ENCODE measurements at regions not wholly inside any gene's neighbourhood (a gene's known extent, or its start where the extent isn't known, plus 50 kb on each side); places are given as distances from the start of the nearest gene placed in this dataset.

DNA sequence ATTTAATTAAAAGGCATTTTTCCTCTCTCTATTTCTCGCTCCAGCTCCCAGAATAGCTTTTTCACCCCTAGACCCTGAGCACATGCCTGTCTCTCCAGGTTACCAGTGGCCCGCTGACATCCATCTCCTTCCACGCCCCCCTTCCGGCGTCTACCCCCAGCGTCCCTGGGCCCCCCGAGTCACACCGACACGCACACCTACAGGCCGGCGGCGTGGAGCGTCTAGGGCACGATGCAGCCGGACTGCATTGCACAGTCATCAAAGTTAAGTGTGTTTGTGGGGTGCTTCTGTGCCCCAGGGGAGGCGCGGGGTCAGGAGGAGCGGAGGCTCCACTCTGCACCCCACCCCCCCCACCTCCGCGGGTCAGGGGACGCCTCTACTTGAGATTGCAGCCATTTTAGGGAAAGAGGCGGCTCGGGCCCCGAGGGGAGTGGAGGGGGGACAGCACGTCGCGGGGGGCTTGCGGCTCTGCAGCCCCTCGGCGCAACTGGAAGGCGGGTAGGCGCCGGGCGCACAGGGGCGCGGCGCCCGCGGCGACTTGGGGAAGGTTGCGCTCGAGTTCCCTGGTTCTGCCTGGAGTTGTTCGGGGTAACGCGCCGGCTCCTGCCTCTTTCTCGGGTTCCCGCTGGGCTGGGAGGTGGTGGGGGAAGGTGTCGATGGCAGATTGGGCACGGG is 112.7 kb downstream of the DHX15 start:
- no peak overlapping the region for H3K27ac ChIP-seq
- H3K27me3 ChIP-seq = peaks cover 0 to 12% of the 10 kb centered on the region in 2 donors
- H3K4me1 ChIP-seq = peaks cover 12 to 13% of the 10 kb centered on the region in 2 donors
- no peak for DNase-seq (ENCODE audit: low spot score in 2 of 2)
- no peaks in the 10 kb centered on the region for H3K36me3 ChIP-seq
- TF ChIP-seq, protein P1, sequence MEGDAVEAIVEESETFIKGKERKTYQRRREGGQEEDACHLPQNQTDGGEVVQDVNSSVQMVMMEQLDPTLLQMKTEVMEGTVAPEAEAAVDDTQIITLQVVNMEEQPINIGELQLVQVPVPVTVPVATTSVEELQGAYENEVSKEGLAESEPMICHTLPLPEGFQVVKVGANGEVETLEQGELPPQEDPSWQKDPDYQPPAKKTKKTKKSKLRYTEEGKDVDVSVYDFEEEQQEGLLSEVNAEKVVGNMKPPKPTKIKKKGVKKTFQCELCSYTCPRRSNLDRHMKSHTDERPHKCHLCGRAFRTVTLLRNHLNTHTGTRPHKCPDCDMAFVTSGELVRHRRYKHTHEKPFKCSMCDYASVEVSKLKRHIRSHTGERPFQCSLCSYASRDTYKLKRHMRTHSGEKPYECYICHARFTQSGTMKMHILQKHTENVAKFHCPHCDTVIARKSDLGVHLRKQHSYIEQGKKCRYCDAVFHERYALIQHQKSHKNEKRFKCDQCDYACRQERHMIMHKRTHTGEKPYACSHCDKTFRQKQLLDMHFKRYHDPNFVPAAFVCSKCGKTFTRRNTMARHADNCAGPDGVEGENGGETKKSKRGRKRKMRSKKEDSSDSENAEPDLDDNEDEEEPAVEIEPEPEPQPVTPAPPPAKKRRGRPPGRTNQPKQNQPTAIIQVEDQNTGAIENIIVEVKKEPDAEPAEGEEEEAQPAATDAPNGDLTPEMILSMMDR (IDR thresholded peaks at IDR 0.05) = no peak
- TF ChIP-seq POLR2A (IDR thresholded peaks at IDR 0.05) (no peak), POLR2AphosphoS5 (IDR thresholded peaks at IDR 0.05) (no peak)
- no peaks in the 10 kb centered on the region for H3K9me3 ChIP-seq
- H3K4me3 ChIP-seq = peak overlapping the region; percentile 48 to 69 (median 61)
- intact Hi-C loops (cut with DNase I; ENCODE audit: low total_unique reads) = no loop called here

DNA sequence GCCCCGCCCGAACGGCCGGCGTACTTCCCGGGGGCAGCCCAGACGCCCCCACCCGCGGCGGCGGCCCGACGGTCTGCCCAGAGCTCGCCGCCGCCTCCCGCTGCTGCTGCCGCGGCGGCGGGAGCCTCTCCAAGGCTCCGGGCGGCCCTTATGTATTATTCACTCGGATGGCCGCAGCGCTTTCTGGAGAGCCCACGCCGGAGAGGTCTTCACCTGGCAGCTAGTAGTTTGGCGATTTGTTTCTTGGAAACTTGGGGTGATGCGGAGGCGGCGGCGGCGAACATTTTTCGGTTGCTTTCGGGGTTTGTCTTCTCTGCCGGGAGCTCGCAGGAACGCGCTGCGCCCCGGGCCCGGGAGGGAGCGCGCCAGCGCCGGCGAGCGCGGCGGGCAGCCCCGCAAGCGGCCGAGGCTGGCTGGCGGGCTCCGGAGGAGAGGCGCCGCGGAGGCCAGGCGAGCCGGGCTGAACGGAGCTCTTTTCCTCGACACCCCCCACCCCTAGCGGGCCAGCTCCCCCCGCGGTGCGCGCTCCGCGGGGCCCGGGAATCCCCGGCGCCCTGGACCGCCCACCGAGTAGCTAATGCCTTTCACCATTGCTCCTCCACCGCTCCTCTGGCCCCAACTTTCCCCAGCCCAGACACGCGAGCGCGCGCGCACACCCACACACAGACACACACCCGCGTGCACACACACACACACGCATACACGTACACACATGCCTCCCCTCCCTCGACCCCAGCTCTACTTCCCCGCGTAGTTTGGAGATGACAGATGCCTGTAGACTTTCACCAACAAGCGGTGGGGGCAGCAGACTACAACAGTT is 113.5 kb downstream of the DHX15 start:
- Histone ChIP-seq H3K36me3 (no peaks in the 10 kb centered on the region), H3K9me3 (no peaks in the 10 kb centered on the region), H3K27me3 (peaks cover 0 to 12% of the 10 kb centered on the region in 2 donors), H3K27ac (peak overlapping the region; percentile 10 to 61), H3K4me3 (peak overlapping the region; percentile 48 to 69 (median 61)), H3K4me1 (peaks cover 12 to 13% of the 10 kb centered on the region in 2 donors)
- TF ChIP-seq POLR2AphosphoS5 (IDR thresholded peaks at IDR 0.05) = no peak
- no peak for TF ChIP-seq POLR2A (IDR thresholded peaks at IDR 0.05)
- TF ChIP-seq, protein P1 (IDR thresholded peaks at IDR 0.05) = no peak
- DNase-seq (ENCODE audit: low spot score in 2 of 2) = no peak
- intact Hi-C loops (cut with DNase I; ENCODE audit: low total_unique reads) = no loop called here

DNA sequence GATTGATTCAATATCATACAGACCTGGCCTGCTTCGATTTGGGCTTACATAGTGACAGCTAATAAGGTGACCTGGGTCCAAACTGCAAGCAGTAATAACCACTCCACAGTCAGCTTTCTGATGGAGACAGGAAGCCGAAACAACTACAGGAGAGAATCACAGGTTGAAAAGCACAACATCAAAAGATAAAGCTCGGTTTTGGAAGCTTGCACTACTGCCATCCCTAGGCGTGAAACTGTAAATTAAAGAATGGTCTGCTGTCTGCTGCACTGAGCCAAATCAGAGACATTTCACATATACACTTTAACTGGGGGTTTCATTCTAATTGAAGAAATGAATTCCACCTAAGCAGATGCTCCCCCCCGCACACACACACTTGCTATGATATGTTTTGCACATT is 116.3 kb downstream of the DHX15 start:
- H3K27me3 ChIP-seq = peaks cover 0 to 12% of the 10 kb centered on the region in 2 donors
- no peaks in the 10 kb centered on the region for H3K36me3 ChIP-seq
- no peak overlapping the region for H3K27ac ChIP-seq
- intact Hi-C loops (cut with DNase I; ENCODE audit: low total_unique reads) = no loop called here
- H3K4me1 ChIP-seq = peaks cover 12 to 13% of the 10 kb centered on the region in 2 donors
- no peak overlapping the region for H3K4me3 ChIP-seq
- H3K9me3 ChIP-seq = no peaks in the 10 kb centered on the region
- DNase-seq (ENCODE audit: low spot score in 2 of 2) = no peak
- TF ChIP-seq POLR2AphosphoS5 (IDR thresholded peaks at IDR 0.05) (no peak), POLR2A (IDR thresholded peaks at IDR 0.05) (no peak)
- TF ChIP-seq, protein P1 (IDR thresholded peaks at IDR 0.05) = no peak

DNA sequence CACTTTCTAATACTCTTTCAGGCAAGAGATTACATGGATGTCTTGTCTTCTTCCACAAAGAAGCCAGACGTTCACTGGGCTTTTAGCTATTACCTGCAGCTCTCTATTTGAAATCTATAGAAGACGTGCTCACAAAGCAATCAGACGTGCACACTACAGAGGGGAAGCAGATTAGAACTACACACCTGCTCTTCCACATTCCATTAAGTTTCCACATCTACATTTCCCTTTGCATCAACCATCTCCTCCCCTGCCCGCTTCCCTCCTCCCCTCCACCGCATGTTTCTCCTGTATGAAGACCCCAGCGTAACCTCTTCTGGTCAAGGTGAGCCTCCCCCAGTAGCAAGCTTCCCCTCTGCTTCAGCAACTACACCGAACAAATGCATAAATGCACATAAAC is 119.8 kb downstream of the DHX15 start:
- DNase-seq (ENCODE audit: low spot score in 2 of 2) = no peak
- TF ChIP-seq POLR2A (IDR thresholded peaks at IDR 0.05) = no peak
- TF ChIP-seq, protein P1 (IDR thresholded peaks at IDR 0.05) = no peak
- TF ChIP-seq POLR2AphosphoS5 (IDR thresholded peaks at IDR 0.05) = no peak
- intact Hi-C loops (cut with DNase I; ENCODE audit: low total_unique reads) = no loop called here
- Histone ChIP-seq H3K4me3 (no peak overlapping the region), H3K9me3 (no peaks in the 10 kb centered on the region), H3K4me1 (no peaks in the 10 kb centered on the region), H3K27me3 (no peaks in the 10 kb centered on the region), H3K36me3 (no peaks in the 10 kb centered on the region), H3K27ac (no peak overlapping the region)

DNA sequence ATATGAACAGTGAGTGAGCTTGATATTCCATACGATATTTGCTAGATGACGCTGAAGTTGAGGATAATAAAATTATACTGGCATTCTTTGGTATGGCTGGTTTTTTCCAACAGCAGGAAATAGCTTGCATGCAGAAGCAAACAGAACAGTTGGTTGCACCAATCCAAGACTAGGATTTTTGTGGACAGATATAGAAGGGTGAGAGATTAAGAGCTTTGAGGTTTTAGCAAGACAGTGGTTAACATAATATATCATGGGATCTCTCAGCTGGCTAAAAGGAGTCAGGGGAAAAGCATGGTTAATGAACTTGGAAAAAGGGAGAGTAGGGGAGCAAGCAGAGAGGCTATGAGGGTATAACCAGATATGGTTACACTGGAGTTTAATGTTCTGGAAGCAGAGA is 127.9 kb downstream of the DHX15 start:
- H3K36me3 ChIP-seq = no peaks in the 10 kb centered on the region
- H3K4me1 ChIP-seq = no peaks in the 10 kb centered on the region
- DNase-seq (ENCODE audit: low spot score in 2 of 2) = no peak
- H3K9me3 ChIP-seq = no peaks in the 10 kb centered on the region
- no peak overlapping the region for H3K4me3 ChIP-seq
- no peak overlapping the region for H3K27ac ChIP-seq
- intact Hi-C loops (cut with DNase I; ENCODE audit: low total_unique reads) = no loop called here
- H3K27me3 ChIP-seq = no peaks in the 10 kb centered on the region
- TF ChIP-seq, protein P1 (IDR thresholded peaks at IDR 0.05) = no peak
- TF ChIP-seq POLR2AphosphoS5 (IDR thresholded peaks at IDR 0.05) (no peak), POLR2A (IDR thresholded peaks at IDR 0.05) (no peak)
